Daoy (cell line): ENCODE measurements at regions not wholly inside any gene's neighbourhood (a gene's known extent, or its start where the extent isn't known, plus 50 kb on each side); places are given as distances from the start of the nearest gene placed in this dataset.
A peak's percentile ranks its signal among the peaks of the same experiment; 100 is the strongest.

ENCODE experiments used
- DNase-seq: peaks from one replicate; pipeline ENCODE4 v3.0.0-alpha.2; 2015; ENCODE audit warnings: low read depth

GRCh38 chr9:94159069-94159939, 75.0 kb downstream of the PTPDC1 start:
- DNase-seq, result no peak

- DNase-seq, result no peak
Measured at GRCh38 chr9:94160594-94161501, 76.6 kb downstream of the PTPDC1 start.

GRCh38 chr9:94161673-94162072, 77.4 kb downstream of the PTPDC1 start:
- DNase-seq, result no peak

- no peak for DNase-seq
Measured at GRCh38 chr9:94164806-94165549, 80.7 kb downstream of the PTPDC1 start.

GRCh38 chr9:94165592-94166235, 81.5 kb downstream of the PTPDC1 start:
- peak; percentile 100 for DNase-seq

- DNase-seq, result peak; percentile 99
Measured at GRCh38 chr9:94166236-94166975, 82.1 kb downstream of the PTPDC1 start.

GRCh38 chr9:94166976-94167346, 82.7 kb downstream of the PTPDC1 start:
- no peak for DNase-seq

- no peak for DNase-seq
Measured at GRCh38 chr9:94167376-94167890, 83.2 kb downstream of the PTPDC1 start.

- no peak for DNase-seq
Measured at GRCh38 chr9:94168203-94169000, 84.1 kb downstream of the PTPDC1 start.

- DNase-seq, result no peak
Measured at GRCh38 chr9:94169968-94170367, 85.7 kb downstream of the PTPDC1 start.

GRCh38 chr9:94173632-94174031, 85.5 kb upstream of the ZNF169 start:
- no peak for DNase-seq

- DNase-seq, result no peak
Measured at GRCh38 chr9:94174164-94174563, 84.9 kb upstream of the ZNF169 start.

- no peak for DNase-seq
Measured at GRCh38 chr9:94175669-94176068, 83.4 kb upstream of the ZNF169 start.

GRCh38 chr9:94176608-94177007, 82.5 kb upstream of the ZNF169 start:
- peak; percentile 24 for DNase-seq

GRCh38 chr9:94178927-94179326, 80.2 kb upstream of the ZNF169 start:
- DNase-seq, result no peak

GRCh38 chr9:94181408-94182181, 77.5 kb upstream of the ZNF169 start:
- no peak for DNase-seq

GRCh38 chr9:94182532-94182931, 76.6 kb upstream of the ZNF169 start:
- DNase-seq, result no peak

- no peak for DNase-seq
Measured at GRCh38 chr9:94183240-94183999, 75.7 kb upstream of the ZNF169 start.
